ENCODE measurements at regions not wholly inside any gene's neighbourhood (a gene's known extent, or its start where the extent isn't known, plus 50 kb on each side); places are given as distances from the start of the nearest gene placed in this dataset.

- no TSS peak for BruUV-seq (replicated peaks)
- ChIA-PET POLR2A (no interaction called here), RAD21 (ENCODE audit: unreplicated experiment) (no interaction called here), SMC1A (ENCODE audit: uncharacterized antibody, unreplicated experiment) (no interaction called here), CTCF (interaction anchor here (0.7 to 2.4 kb wide), 2 partner anchors 88 to 226 kb away, joined by 3 to 6 read pairs; no protein-coding TSS in a partner anchor)
- FAIRE-seq = no peak
- WGBS (ENCODE audit: insufficient coverage, insufficient replicate concordance, low lambda C conversion rate, missing lambda C conversion rate) = 59% methylated on average over 9 of the region's 13 CpGs
- no peak overlapping the region for H2AFZ ChIP-seq (ENCODE audit: control insufficient read depth, low read depth, low read length)
- H4K20me1 ChIP-seq (ENCODE audit: control insufficient read depth, insufficient read depth) = no peaks in the 10 kb centered on the region; the same call in 1 of the 2 replicates
- intact Hi-C loops (cut with micrococcal nuclease; ENCODE audit: unreplicated experiment) (no loop called here), in situ Hi-C loops (cut with MboI) (loop anchor here (10.0 kb wide), 1 partner anchor 241 kb away; no protein-coding TSS in a partner anchor)
- H3K79me2 ChIP-seq (ENCODE audit: control insufficient read depth, insufficient read depth, low read length) = no peaks in the 10 kb centered on the region
- no peak for DNase-seq (ENCODE audit: low read depth, low spot score)
- no peak overlapping the region for H3K9ac ChIP-seq (ENCODE audit: control insufficient read depth, insufficient read depth, low read length)
- no peaks in the 10 kb centered on the region for H3K36me3 ChIP-seq (ENCODE audit: control insufficient read depth in 2 of 2, insufficient read depth in 2 of 2, low read length in 1 of 2)
- TF ChIP-seq PAX8 (IDR thresholded peaks at IDR 0.05) = no peak
- TF ChIP-seq MAX (IDR thresholded peaks at IDR 0.05; ENCODE audit: low read depth, low read length) = no peak
- TF ChIP-seq BCL11A (IDR thresholded peaks at IDR 0.05; ENCODE audit: low read depth, low read length) = no peak
- no peak for TF ChIP-seq STAT3 (IDR thresholded peaks at IDR 0.05; ENCODE audit: low read depth, low read length)
- no peak for TF ChIP-seq POU2F2 (IDR thresholded peaks at IDR 0.05; ENCODE audit: borderline replicate concordance, low read depth, low read length)
- TF ChIP-seq NR2C1 (IDR thresholded peaks at IDR 0.05) = no peak
- TF ChIP-seq SMAD1 (IDR thresholded peaks at IDR 0.05; ENCODE audit: low read depth, partially characterized antibody) = no peak
- TF ChIP-seq SUZ12 (IDR thresholded peaks at IDR 0.05; ENCODE audit: unreplicated experiment) = no peak
- no peak for TF ChIP-seq ESRRA (IDR thresholded peaks at IDR 0.05; ENCODE audit: low read length)
- no peak for TF ChIP-seq BHLHE40 (IDR thresholded peaks at IDR 0.05; ENCODE audit: borderline replicate concordance in 1 of 2, low read depth in 2 of 2, low read length in 1 of 2)
- TF ChIP-seq NBN (IDR thresholded peaks at IDR 0.05) = no peak
- TF ChIP-seq SPI1 (IDR thresholded peaks at IDR 0.05; ENCODE audit: borderline replicate concordance, insufficient read depth, low read depth, low read length) = no peak
- no peak for TF ChIP-seq MEF2B (IDR thresholded peaks at IDR 0.05; ENCODE audit: partially characterized antibody, poor library complexity, severe bottlenecking)
- TF ChIP-seq IKZF1 (conservative IDR thresholded peaks at IDR 0.05) = no peak
- no peak for TF ChIP-seq SMARCA5 (IDR thresholded peaks at IDR 0.05)
- no peak for TF ChIP-seq BCLAF1 (IDR thresholded peaks at IDR 0.05)
- no peaks in the 10 kb centered on the region for H3K9me3 ChIP-seq (replicated peaks; ENCODE audit: control insufficient read depth, insufficient read depth, low read length)
- H3K27ac ChIP-seq (ENCODE audit: control insufficient read depth, insufficient read depth) = no peak overlapping the region
- no peak overlapping the region for H3K4me3 ChIP-seq
- H3K27me3 ChIP-seq (replicated peaks in 1 of 2; ENCODE audit: control insufficient read depth in 2 of 2, insufficient read depth in 2 of 2, low read length in 1 of 2) = peaks cover 7 to 18% of the 10 kb centered on the region in 2 experiments
- H3K4me1 ChIP-seq (ENCODE audit: control insufficient read depth, insufficient read depth, low read length) = no peaks in the 10 kb centered on the region
- no peak overlapping the region for H3K4me2 ChIP-seq (ENCODE audit: control insufficient read depth, insufficient read depth)
- ATAC-seq = no peak
Measured at GRCh38 chr15:66845266-66845785, 143.3 kb downstream of the SMAD6 start.
